ENCODE measurements at regions not wholly inside any gene's neighbourhood (a gene's known extent, or its start where the extent isn't known, plus 50 kb on each side); places are given as distances from the start of the nearest gene placed in this dataset.
A peak's percentile ranks its signal among the peaks of the same experiment; 100 is the strongest.

DNA sequence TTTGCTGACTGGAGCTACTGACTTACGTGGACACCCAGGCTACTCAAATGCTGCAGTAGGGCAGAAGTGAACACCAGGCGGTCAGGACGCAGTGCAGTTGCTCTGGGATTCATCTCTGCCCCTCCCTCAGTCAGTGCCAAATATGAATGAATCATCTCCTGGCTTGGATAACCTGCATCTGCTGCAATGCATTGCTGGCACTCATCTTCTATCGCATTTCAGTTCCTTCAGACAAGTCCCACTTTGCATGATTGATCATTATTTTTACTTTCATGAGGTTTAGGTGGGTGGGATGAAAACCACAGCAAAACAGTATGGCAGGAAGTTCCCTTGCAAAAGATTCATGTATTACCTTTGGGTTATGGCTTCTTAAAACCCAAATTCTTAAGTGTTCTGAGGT is 224.6 kb upstream of the NRP1 start:
- Histone ChIP-seq H2BK20ac (ENCODE audit: low read length) (no peak overlapping the region), H3K14ac (ENCODE audit: insufficient read length) (no peak overlapping the region), H3K23ac (ENCODE audit: insufficient read length) (no peak overlapping the region), H4K8ac (ENCODE audit: extremely low read depth, insufficient read depth, low read length) (peak overlapping the region; percentile 68; the same call in 1 of the 2 replicates), H3K18ac (ENCODE audit: extremely low read depth, low read length) (no peak overlapping the region), H4K5ac (ENCODE audit: insufficient read length, low read depth, low read length) (no peak overlapping the region), H3K23me2 (ENCODE audit: low read depth, low read length) (no peaks in the 10 kb centered on the region), H4K91ac (replicated peaks; ENCODE audit: insufficient read length, low read length) (no peak overlapping the region), H3K56ac (replicated peaks; ENCODE audit: insufficient read length, low read depth, low read length) (no peak overlapping the region), H3K27ac (ENCODE audit: low read depth, low read length) (no peak overlapping the region), H3K4ac (replicated peaks; ENCODE audit: insufficient read length, low read depth, low read length) (no peak overlapping the region), H2BK12ac (ENCODE audit: low read depth, low read length) (no peak overlapping the region), H3K36me3 (ENCODE audit: control insufficient read depth in 2 of 4, insufficient read depth in 4 of 4, low read length in 3 of 4) (no peaks in the 10 kb centered on the region), H3K9me3 (ENCODE audit: insufficient read depth in 2 of 2, low read depth in 1 of 2, low read length in 1 of 2) (no peaks in the 10 kb centered on the region), H4K20me1 (replicated peaks in 1 of 2; ENCODE audit: control insufficient read depth in 1 of 2, insufficient read depth in 2 of 2, low read length in 2 of 2) (no peaks in the 10 kb centered on the region), H2AFZ (ENCODE audit: low read length) (no peak overlapping the region), H3K27me3 (replicated peaks in 1 of 4; ENCODE audit: control insufficient read depth in 3 of 4, extremely low read depth in 1 of 4, insufficient read depth in 3 of 4, low read length in 3 of 4) (no peaks in the 10 kb centered on the region), H3K9ac (replicated peaks in 1 of 4; ENCODE audit: extremely low read depth in 1 of 4, low read depth in 3 of 4, low read length in 3 of 4) (no peak overlapping the region; a peak in 1 of 7 replicates), H2AK5ac (ENCODE audit: low read depth, low read length) (0 out of 2 replicates have a peak overlapping the region, but pooled peaks have one; percentile 78), H3K4me2 (ENCODE audit: insufficient read depth in 1 of 2, low read depth in 2 of 2, low read length in 2 of 2) (no peak overlapping the region), H3K4me3 (ENCODE audit: extremely low read depth in 1 of 4, insufficient read depth in 2 of 4, low read depth in 3 of 4, low read length in 4 of 4) (no peak overlapping the region), H2BK120ac (replicated peaks; ENCODE audit: low read depth, low read length) (no peak overlapping the region), H3K79me1 (ENCODE audit: low read depth, low read length) (no peaks in the 10 kb centered on the region), H3K4me1 (replicated peaks in 1 of 4; ENCODE audit: control insufficient read depth in 3 of 4, insufficient read depth in 4 of 4, low read length in 3 of 4) (peaks cover 0 to 3% (median 0%) of the 10 kb centered on the region in 4 experiments; a peak in 3 of 7 replicates), H2BK5ac (ENCODE audit: low read depth, low read length) (no peak overlapping the region), H3K79me2 (ENCODE audit: control insufficient read depth in 1 of 2, insufficient read depth in 2 of 2, low read length in 2 of 2) (no peaks in the 10 kb centered on the region), H2BK15ac (ENCODE audit: low read length) (no peak overlapping the region)
- ChIA-PET POLR2A (ENCODE audit: partially characterized antibody) (no interaction called here), CTCF (ENCODE audit: partially characterized antibody) (no interaction called here)
- WGBS, 2 experiments (ENCODE audit: extremely low coverage in 1 of 2, insufficient coverage in 1 of 2, insufficient read length in 1 of 2, insufficient replicate concordance in 2 of 2, low coverage in 1 of 2, low lambda C conversion rate in 2 of 2, missing lambda C conversion rate in 1 of 2) = 92% methylated on average over 4 of the region's 4 CpGs; no CpG with 5 or more reads in 1 of the 2 experiments
- DNase-seq (ENCODE audit: low read depth in 1 of 2, low spot score in 2 of 2) = no peak
- no peak for FAIRE-seq
- TF ChIP-seq TEAD4 (IDR thresholded peaks at IDR 0.05; ENCODE audit: low read depth, low read length) (no peak), CHD1 (IDR thresholded peaks at IDR 0.05; ENCODE audit: low read depth, low read length) (no peak), CEBPB (IDR thresholded peaks at IDR 0.05; ENCODE audit: low read depth, low read length) (no peak), GABPA (IDR thresholded peaks at IDR 0.05; ENCODE audit: borderline replicate concordance, insufficient read depth, low read length) (no peak), SAP30 (IDR thresholded peaks at IDR 0.05; ENCODE audit: insufficient read depth, insufficient replicate concordance, low read length) (no peak), SIN3A (conservative IDR thresholded peaks at IDR 0.05 in 1 of 2, IDR thresholded peaks at IDR 0.05 in 1 of 2; ENCODE audit: low read depth in 1 of 2, low read length in 2 of 2) (no peak), BCL11A (IDR thresholded peaks at IDR 0.05; ENCODE audit: low read depth in 2 of 2, low read length in 2 of 2) (no peak), BACH1 (IDR thresholded peaks at IDR 0.05; ENCODE audit: low read length) (no peak), NANOG (IDR thresholded peaks at IDR 0.05; ENCODE audit: insufficient read depth, low read depth, low read length, poor library complexity, severe bottlenecking) (no peak), EP300 (IDR thresholded peaks at IDR 0.05; ENCODE audit: borderline replicate concordance in 1 of 2, low read depth in 2 of 2, low read length in 2 of 2) (no peak)
- TF ChIP-seq, protein P1, sequence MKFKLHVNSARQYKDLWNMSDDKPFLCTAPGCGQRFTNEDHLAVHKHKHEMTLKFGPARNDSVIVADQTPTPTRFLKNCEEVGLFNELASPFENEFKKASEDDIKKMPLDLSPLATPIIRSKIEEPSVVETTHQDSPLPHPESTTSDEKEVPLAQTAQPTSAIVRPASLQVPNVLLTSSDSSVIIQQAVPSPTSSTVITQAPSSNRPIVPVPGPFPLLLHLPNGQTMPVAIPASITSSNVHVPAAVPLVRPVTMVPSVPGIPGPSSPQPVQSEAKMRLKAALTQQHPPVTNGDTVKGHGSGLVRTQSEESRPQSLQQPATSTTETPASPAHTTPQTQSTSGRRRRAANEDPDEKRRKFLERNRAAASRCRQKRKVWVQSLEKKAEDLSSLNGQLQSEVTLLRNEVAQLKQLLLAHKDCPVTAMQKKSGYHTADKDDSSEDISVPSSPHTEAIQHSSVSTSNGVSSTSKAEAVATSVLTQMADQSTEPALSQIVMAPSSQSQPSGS (IDR thresholded peaks at IDR 0.05; ENCODE audit: low read length) = no peak
- TF ChIP-seq, protein P2, sequence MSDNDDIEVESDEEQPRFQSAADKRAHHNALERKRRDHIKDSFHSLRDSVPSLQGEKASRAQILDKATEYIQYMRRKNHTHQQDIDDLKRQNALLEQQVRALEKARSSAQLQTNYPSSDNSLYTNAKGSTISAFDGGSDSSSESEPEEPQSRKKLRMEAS (IDR thresholded peaks at IDR 0.05) = no peak

Measured in H1 (cell line).